IPS-18a (cell line): ENCODE measurements at regions not wholly inside any gene's neighbourhood (a gene's known extent, or its start where the extent isn't known, plus 50 kb on each side); places are given as distances from the start of the nearest gene placed in this dataset.

Experiments
- H3K27ac ChIP-seq: one replicate; pipeline ENCODE4 v1.5.1; 2013; ENCODE audit warnings: low read length
- H3K27me3 ChIP-seq: one replicate; pipeline ENCODE4 v1.6.1; 2013; ENCODE audit warnings: mild to moderate bottlenecking, low read length; ENCODE audit not compliant: control insufficient read depth, insufficient read depth
- H3K36me3 ChIP-seq: one replicate; pipeline ENCODE4 v1.6.1; 2013; ENCODE audit warnings: low read depth, low read length; ENCODE audit not compliant: control insufficient read depth
- H3K4me1 ChIP-seq: one replicate; pipeline ENCODE4 v1.6.1; 2013; ENCODE audit warnings: low read depth, low read length; ENCODE audit not compliant: control insufficient read depth
- H3K4me3 ChIP-seq: one replicate; pipeline ENCODE4 v1.5.1; 2013; ENCODE audit warnings: low read length
- H3K9ac ChIP-seq: one replicate; pipeline ENCODE4 v1.6.1; 2013; ENCODE audit warnings: mild to moderate bottlenecking, low read length, moderate library complexity
- H3K9me3 ChIP-seq: one replicate; pipeline ENCODE4 v1.6.1; 2013; ENCODE audit warnings: low read depth, low read length; ENCODE audit not compliant: control insufficient read depth

DNA sequence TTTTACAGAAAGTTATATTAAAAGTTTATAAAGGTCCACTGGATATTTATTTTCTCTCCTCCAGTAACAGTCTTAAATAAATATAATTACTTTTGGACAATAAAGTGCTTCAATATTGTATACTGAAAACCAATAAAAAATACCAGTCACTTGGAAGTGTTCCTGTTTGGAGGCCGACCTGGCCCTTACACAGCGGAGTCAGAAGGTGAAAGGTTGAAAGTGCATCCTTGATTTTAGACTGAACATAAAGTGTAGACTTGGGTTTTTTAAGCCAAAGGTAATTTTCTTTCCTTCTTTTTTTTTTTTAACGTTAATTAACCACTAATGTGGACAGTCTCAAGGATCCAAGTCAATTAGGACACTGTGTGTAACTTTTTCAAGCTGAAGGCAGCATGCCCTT, 152.3 kb upstream of the TBX18 start:
- Histone ChIP-seq H3K4me3 (no peak overlapping the region), H3K9me3 (no peaks in the 10 kb centered on the region), H3K4me1 (peaks cover 3% of the 10 kb centered on the region), H3K27me3 (no peaks in the 10 kb centered on the region), H3K36me3 (no peaks in the 10 kb centered on the region), H3K27ac (no peak overlapping the region), H3K9ac (no peak overlapping the region)

DNA sequence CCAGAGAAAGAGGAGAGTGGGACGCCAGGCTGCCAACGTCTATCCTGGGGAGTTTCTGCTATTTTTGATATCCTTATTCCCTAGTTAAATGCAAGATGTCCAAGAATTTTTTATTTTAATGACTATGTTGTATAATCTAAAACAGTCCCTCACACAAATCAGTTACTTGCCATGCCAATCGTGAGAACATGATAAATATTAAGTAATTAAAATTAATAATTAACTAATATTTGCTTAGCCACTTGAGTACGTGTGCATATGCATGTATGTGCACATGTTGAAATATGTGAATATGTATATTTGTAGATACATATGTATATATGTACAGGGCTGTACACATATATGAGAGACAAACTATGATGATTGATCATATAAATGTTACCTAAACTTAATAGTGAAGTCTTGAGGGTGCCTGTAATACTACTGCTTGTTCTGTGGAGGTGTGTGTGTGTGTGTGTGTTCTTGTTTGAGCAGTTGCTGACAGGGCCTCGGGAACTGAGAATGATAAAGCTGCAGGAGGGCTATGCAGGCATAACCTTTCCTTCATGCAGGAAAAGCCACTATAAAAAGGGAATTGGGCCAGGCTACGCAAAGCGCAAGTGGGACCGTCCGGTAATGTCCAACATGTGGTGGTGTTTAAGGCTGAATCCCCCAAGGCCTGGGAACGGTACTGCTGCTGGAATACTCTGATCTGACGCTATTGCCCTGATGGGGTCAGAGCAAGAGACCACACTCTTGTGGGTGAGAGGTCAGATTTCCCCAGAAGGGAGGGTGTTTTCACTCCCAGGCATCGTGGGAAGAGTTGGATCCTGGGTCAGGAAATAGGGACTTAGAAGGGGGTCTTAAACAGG, 148.3 kb upstream of the TBX18 start:
- Histone ChIP-seq H3K27me3 (no peaks in the 10 kb centered on the region), H3K36me3 (no peaks in the 10 kb centered on the region), H3K27ac (no peak overlapping the region), H3K9me3 (no peaks in the 10 kb centered on the region), H3K4me3 (no peak overlapping the region), H3K4me1 (peaks cover 16% of the 10 kb centered on the region), H3K9ac (no peak overlapping the region)

DNA sequence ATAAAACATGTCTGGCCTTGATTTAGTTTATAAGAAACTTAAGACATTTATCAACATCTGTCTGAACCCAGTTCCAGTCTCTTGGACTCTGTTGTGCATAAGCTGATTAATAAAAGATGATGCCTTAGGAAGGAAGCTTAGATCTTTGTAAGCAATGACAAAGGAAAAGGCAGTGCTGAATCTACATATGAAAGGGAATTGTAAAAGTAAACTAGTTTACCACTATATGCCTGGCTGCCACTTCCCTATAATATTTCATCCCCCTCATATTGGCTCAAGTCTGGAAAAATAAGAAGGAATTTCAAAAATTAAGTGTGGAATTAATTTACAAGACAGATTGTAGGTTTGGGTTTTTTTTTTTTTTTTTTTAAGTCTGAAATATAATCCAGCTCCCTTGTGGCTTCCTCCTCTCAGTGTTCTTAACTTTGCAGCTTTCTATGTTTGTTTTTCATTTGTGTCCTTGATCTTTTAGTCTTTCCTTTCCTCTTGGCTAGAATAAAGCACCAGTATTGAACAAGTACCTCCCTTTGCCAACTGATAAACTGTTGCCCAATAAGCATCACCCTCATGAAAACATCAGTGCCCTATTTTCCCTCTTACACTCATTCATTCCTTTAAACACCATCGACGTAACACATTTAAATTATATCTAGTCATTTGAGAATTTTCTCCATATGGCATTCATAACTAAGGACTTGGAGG, 146.7 kb upstream of the TBX18 start:
- no peak overlapping the region for H3K4me3 ChIP-seq
- H3K27me3 ChIP-seq: no peaks in the 10 kb centered on the region
- H3K9me3 ChIP-seq: no peaks in the 10 kb centered on the region
- no peaks in the 10 kb centered on the region for H3K36me3 ChIP-seq
- peaks cover 16% of the 10 kb centered on the region for H3K4me1 ChIP-seq
- H3K27ac ChIP-seq: no peak overlapping the region
- H3K9ac ChIP-seq: no peak overlapping the region

DNA sequence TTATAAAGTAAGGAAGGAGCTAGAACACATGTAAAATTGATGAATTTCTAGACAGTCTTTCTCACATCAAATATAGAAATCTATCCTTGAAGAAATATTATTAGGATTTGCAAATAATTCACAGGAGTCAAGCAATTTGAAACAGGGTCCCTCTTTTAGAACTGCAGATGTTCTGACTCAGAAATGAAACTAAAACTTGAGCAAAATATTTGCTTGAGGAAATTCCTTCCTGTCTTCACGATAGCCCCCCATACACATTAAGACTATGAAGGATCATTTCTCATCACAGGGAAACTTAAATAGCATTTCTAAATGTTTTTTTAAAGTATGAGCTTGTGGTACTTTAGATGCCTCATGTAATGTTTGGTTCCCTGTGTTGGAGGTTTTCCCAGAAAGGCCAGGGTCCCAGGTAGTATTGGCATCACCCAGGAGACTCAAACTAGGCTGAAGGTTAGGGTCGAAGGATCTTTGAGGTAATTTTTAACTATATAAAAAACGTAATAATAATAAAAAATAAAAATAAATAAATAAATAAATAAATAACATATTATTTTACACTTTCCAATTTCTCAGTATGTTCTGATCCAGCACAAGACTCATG, 144.0 kb upstream of the TBX18 start:
- H3K9ac ChIP-seq: no peak overlapping the region
- no peaks in the 10 kb centered on the region for H3K9me3 ChIP-seq
- H3K27me3 ChIP-seq: no peaks in the 10 kb centered on the region
- no peaks in the 10 kb centered on the region for H3K36me3 ChIP-seq
- H3K27ac ChIP-seq: no peak overlapping the region
- H3K4me3 ChIP-seq: no peak overlapping the region
- peaks cover 16% of the 10 kb centered on the region for H3K4me1 ChIP-seq

DNA sequence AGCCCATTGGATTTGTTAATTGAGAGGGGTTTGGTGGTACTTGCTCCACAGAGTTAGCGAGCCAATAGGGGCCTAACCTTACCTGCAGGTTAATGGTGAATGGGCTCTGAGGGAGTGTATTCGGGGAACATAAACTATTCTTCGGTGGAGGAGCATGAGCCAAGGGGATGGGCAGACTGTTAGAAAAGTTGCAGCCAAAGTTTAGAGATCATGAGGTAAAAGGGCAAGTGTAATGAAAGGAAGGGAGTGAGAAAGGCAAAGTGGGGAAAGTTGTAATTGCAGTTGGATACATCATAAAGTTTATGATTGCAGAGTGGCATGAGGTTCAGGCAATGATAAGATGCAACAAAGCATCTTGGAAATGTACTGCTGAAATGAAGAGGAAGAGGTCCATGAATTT, 142.1 kb upstream of the TBX18 start:
- no peak overlapping the region for H3K9ac ChIP-seq
- H3K4me1 ChIP-seq: peaks cover 11% of the 10 kb centered on the region
- no peak overlapping the region for H3K4me3 ChIP-seq

DNA sequence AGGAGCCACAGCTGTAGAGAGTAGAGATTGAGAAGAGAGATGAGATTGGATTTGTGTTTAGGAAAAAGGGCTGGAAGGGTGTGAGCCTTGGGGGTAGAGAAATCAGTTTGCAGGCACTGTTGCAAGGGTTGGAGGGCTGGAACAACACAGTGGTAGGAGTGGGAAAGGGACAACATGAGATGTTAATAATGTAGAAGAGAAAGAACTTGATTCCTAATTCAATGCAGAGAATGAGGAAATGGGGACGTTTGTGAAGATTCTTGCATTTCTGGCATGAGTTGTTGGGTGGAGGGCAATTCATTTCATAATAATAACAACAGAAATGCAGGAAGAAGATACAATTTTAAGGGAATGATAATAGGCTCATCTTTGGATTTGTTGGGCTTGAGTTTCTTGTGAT, 141.4 kb upstream of the TBX18 start:
- H3K9ac ChIP-seq: no peak overlapping the region
- no peaks in the 10 kb centered on the region for H3K9me3 ChIP-seq
- H3K27me3 ChIP-seq: no peaks in the 10 kb centered on the region
- peaks cover 5% of the 10 kb centered on the region for H3K4me1 ChIP-seq
- no peak overlapping the region for H3K27ac ChIP-seq
- H3K4me3 ChIP-seq: no peak overlapping the region
- no peaks in the 10 kb centered on the region for H3K36me3 ChIP-seq

More for the DNA sequence above, 142.1 kb upstream of the TBX18 start:
- Histone ChIP-seq H3K27me3 (no peaks in the 10 kb centered on the region), H3K9me3 (no peaks in the 10 kb centered on the region), H3K36me3 (no peaks in the 10 kb centered on the region), H3K27ac (no peak overlapping the region)

DNA sequence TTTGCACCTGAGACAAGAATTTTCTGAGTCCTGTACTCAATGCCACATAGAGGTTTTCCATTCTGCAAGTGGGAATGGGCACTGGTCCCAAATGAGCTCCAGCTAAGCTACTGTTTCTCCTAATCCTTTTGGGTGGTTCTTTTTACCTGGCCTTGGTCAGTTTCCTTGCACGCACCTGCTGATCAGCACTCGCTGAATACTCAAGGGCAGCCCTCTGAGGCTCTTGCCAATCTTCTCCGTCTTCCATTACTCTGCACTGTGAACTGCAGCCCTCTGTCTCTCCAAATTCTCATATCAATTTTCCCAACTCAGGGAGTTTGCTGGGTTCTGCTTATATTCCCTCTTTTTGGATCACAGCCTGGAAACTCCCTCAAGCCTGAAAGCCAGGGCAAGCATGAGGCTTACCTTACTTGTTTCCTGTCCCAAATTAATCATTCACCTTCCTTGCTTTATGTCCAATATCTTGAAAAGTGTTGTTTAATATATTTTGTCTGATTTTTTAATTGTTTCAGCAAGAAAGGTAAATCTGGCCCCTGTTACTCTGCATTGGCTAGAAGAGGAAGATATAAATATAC, 138.0 kb upstream of the TBX18 start:
- Histone ChIP-seq H3K36me3 (no peaks in the 10 kb centered on the region), H3K27ac (no peak overlapping the region), H3K9ac (no peak overlapping the region), H3K4me1 (no peaks in the 10 kb centered on the region), H3K9me3 (no peaks in the 10 kb centered on the region), H3K4me3 (no peak overlapping the region), H3K27me3 (no peaks in the 10 kb centered on the region)

DNA sequence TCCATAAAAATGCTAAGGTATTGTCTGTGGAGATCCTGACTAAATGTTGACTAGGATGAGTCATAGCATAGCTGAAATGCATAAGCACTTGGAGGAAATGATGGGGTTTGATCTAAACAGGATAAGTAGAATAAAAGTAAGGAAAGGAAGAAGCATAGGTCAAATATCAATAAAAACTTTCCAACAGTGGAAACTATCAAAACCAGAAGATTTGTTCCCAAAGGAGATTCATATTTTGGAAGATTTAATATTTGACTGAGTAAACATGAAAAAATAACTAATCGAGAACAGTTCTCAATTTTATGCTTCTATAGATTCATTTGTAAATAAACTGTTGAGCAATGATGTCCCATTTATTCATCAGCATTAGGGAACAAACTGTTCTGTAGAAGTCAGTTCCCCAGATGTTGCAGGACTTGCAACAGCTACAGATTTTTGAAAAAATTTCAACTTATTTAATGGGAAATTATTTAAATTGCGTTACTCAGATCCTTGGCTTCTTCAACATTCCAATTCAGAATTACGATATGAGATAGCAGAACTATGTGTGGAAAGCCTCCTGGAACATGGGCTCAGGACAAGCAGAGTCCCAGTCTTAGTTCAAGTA, 133.7 kb upstream of the TBX18 start:
- no peak overlapping the region for H3K27ac ChIP-seq

DNA sequence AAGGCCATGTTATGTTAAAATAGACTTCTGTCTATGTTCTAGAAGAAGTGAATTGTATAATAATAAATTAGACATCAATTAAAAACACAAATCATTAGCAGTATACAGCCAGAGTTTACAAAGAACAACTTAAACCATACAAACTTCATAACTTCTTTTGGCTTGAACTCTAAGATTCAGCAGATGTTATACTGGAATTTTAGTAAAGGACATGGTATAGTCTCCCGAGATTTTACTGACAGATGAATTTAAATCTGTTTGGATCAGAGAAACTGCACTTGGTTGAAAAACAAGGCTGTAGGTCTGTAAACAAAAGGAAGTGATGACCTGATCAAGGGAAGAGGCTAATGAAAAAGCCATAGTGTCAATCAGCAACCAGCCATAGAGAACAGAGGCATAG, 132.6 kb upstream of the TBX18 start:
- no peak overlapping the region for H3K9ac ChIP-seq
- no peaks in the 10 kb centered on the region for H3K4me1 ChIP-seq
- no peak overlapping the region for H3K27ac ChIP-seq
- no peaks in the 10 kb centered on the region for H3K36me3 ChIP-seq
- no peak overlapping the region for H3K4me3 ChIP-seq
- no peaks in the 10 kb centered on the region for H3K9me3 ChIP-seq
- H3K27me3 ChIP-seq: no peaks in the 10 kb centered on the region

More for the DNA sequence above, 133.7 kb upstream of the TBX18 start:
- no peaks in the 10 kb centered on the region for H3K4me1 ChIP-seq
- no peak overlapping the region for H3K4me3 ChIP-seq
- H3K9ac ChIP-seq: no peak overlapping the region
- no peaks in the 10 kb centered on the region for H3K9me3 ChIP-seq
- H3K36me3 ChIP-seq: no peaks in the 10 kb centered on the region
- H3K27me3 ChIP-seq: no peaks in the 10 kb centered on the region

DNA sequence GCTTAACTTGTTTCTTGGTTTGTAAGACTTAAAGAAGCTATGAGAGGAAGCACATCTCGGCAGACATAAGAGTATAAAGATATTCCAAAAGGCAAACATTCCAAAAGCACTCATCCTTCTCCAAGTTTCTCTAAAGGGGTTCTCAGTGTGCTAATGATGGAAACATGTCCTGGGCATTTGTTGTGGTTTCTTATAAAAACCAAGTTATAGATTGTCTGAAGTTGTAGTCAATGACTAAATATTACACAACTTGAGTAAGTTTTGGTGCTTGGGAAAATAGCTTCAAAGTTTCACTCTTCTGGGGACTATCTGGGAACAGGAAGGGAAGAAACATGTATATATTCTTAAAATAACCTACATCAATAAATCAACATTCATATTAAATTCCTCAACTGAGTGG, 128.3 kb upstream of the TBX18 start:
- H3K4me1 ChIP-seq: no peaks in the 10 kb centered on the region
- no peaks in the 10 kb centered on the region for H3K36me3 ChIP-seq
- H3K9me3 ChIP-seq: no peaks in the 10 kb centered on the region
- no peak overlapping the region for H3K9ac ChIP-seq
- no peaks in the 10 kb centered on the region for H3K27me3 ChIP-seq
- no peak overlapping the region for H3K4me3 ChIP-seq
- H3K27ac ChIP-seq: no peak overlapping the region
